ENCODE measurements at regions not wholly inside any gene's neighbourhood (a gene's known extent, or its start where the extent isn't known, plus 50 kb on each side); places are given as distances from the start of the nearest gene placed in this dataset.
A peak's percentile ranks its signal among the peaks of the same experiment; 100 is the strongest.

DNA sequence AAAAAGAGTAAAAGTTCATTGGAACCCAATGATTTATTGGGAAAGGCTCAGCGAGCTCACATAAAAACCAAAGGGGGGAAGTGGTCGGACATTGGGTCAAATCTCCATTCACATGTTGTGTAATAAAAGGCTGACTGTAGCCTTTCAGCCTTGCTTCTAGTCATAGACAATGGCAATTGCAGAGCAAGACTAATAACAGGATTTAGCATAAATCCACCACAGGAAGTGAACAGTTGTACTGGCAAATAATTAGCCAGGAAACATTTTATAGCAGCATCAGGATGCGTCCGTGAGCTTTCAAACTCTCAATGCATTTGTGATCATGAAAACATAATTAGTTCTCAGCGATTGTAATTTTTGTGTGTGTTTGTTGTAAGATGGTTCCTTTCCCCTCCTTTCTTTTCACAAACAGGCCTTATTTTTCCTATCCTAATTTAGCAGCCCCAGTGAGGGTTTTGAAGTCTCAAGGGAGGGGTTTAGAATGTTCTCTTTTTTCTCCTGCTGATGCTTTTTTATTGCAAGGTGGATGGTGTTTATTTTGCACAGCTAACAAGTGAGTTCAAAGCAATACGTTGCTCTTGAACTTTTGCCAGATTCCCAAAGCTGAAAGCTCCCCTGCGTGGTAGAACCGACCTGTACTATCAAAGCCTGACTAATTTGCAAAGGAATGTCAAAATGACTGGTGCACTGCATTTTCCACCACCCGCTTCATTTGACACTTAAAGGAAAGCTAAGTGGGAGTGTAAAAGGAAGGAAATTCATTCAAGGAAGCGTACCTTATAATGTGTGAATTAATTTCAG lies 105.6 kb downstream of the SPRY2 start:
- FAIRE-seq, result no peak

DNA sequence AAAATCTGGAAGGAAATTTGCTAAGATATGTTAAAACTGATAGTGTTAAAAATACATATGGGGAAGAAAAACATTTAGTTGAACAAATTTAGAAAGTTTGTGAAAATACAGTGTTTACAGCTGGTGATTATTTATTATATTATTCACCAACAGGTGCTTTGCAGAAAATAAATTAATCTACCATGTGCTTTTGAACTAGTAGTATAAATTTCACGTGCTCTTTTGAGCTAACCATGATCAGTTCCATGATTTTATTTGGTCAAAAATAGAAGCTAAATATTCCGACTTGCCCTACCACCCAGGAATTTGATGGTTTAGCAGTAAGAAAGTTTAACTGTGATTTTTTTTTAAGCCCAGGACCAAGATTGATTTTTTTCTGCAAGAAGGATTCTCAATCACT lies 113.3 kb downstream of the SPRY2 start:
- no peak for FAIRE-seq

DNA sequence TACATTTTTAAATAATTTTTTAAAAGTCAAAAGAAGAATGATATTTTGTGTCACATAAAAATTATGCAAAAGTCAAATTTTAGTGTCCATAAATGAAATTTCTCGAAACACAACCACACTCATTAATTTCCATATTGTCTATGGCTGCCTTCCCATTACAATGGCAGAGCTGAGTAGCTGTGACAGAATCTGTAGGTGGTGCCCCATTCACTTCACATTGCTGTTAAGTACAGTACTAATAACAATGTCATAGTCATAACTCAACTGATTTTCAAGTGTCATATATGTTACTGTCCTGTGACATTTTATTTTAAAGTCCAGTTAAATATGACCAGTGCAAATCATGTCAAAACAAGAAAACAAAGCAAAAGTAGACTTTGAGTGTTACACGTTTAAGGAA lies 114.3 kb downstream of the SPRY2 start:
- FAIRE-seq, result no peak

DNA sequence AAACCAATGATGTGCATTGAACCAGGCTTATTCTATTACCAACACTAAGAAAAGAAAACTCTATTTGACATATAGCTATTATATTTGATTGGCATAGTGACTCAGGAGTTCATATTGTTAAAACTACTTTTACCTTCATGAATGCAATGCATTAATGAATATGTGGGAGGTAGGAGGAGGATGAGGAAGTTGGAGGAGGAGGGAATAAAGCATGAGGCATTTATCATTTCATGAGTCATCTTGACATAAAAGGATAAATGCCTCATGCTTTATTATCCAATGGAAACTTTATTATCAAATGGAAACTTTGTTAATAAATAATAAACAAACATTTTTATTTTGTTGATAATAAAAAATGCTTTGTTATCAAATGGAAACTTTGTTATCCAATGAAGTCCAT lies 116.5 kb downstream of the SPRY2 start:
- peak; percentile 80 for FAIRE-seq

DNA sequence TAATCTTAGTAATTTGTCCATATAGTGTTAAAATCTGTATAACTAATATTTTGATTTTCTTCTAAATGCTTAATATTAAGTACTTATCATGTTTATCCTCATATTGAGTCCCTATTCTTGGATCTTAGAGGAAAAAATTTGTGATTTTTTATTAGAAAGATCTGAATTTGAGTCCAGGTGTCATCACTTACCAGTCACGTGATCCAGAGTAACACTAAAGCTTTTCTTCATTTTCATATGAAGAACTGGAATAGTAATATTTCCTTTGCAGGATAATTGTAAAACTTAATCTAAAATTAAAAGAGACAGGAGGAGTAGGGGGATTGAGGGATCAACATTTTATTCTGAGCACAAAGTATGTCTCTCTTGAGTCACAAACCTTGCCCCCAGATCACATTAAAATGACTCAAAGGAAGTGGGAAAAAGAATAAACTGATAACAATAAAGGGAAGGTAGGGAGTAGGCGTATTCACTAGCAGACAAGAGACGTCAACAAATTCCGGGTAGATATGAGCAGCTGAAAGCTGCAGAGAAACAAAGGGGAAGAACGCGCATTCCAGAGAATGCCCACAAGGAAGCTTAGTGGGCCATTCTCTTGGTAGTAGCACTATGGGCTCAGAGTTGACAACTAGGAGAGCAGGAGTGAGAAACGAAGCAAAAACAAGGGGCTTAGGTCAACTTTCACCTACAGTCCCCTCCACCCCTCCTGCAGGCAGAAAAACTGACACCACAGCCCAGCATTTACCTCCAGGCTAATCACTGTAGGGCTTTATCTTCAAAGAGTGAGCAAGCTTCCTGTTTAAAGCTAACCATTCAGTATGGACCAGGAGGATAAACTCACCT lies 123.1 kb downstream of the SPRY2 start:
- FAIRE-seq, result no peak

DNA sequence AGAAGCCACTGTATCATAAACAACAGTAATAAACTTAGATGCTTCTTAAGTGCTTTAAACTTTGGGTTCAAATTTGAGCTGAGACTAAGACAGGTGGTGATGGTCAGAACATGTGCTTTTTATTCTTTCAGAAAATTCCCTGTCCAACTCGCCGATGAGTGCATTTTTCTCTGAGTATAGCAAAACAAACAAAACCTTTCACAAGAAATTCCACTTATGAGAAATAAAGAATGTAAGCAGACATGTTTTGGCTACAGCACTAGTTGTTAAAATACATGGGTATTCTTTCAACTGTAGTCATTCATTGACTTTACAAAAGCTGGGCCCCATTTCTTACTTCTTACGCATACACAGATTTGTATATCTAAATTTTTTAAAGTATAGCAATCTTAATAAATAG lies 125.6 kb downstream of the SPRY2 start:
- FAIRE-seq, result no peak

DNA sequence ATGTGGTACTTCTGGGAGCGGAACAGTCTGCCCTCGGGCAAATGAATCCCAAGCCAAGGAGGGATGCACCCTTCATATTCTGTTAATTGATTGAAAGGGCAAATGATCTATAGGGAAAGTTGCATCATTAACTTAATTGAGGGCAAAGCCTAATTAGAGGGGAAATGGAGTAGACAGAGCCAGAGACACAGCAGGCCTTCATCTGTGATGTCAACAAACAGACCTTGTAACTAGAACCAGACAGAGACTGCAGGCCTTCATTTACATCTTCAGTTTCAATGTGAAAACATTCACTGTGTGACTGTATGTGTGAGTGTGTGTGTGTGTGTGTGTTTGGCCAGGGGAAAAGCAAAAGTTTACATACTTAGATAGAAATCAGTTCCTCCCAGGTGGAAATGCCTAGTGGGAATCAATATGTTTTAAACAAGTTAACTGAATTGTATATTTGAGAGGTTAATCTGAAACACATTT lies 126.4 kb downstream of the SPRY2 start:
- no peak for FAIRE-seq

DNA sequence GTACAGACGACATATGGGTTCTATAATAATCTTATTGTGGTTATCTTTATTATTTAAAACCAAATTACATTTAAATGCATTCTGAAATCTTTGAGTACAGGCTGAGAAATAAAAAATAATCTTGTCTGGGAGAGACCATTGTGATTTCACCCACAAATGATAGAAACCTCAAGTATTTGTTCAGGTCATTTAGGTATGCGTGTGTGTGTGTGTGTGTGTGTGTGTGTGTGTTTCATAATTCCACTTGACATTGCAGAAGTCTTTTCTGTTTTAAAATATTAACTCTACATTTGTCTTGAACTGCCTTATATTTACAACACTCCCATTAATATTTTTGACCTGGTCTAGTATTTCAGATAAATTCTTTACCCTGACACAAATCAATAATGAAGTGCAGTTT lies 126.9 kb downstream of the SPRY2 start:
- no peak for FAIRE-seq

DNA sequence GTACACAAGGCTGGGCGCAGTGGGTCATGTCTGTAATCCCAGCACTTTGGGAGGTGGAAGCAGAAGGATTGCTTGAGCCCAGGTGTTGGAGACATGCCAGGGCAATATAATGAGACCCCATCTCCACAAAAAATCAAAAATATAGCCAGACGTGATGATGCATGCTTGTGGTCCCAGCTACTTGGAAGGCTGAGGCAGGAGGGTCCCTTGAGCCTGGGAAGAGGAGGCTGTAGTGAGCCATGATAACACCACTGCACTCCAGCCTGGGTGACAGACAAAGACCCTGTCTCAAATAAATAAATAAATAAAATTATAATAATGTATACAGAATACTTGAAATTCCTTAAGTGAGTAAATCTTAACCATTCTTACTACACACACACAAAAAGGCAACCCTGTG lies 127.7 kb downstream of the SPRY2 start:
- FAIRE-seq, result no peak

DNA sequence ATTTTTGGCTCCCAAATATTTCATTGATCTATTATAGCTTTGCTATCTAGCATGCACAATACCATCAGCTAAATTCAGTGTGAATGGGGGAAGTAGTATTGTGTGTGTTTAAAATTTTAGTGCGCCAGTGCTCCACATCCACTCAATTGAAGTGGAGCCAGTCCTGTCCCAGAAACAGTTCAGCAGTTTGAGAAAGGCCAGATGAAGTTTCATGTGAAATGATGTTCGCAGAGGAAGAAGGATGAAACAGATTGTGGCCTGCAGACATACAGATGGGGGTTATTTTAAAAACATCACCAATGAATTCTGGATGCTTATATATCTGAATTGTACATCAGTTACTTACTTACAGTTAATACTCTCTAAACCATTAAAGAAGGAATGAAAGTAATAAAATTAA lies 129.4 kb downstream of the SPRY2 start:
- no peak for FAIRE-seq

DNA sequence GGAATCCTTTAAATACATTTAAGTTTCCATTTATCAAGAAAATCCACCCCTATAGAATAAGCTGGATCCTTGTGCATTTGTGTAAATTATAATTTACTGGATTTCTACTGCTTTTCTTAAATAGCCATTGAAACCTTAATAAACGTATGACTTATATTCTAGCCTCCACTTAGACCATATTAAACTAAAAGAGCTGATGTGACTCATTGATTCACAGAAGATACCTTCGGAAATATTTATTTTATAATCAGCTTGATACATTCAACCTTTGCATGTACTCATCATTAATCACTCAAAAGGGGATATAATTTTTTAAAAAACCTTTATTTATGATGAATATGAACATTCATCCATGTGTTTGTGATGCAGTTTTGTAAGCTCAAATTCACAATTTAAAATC lies 136.3 kb downstream of the SPRY2 start:
- peak; percentile 41 for FAIRE-seq

DNA sequence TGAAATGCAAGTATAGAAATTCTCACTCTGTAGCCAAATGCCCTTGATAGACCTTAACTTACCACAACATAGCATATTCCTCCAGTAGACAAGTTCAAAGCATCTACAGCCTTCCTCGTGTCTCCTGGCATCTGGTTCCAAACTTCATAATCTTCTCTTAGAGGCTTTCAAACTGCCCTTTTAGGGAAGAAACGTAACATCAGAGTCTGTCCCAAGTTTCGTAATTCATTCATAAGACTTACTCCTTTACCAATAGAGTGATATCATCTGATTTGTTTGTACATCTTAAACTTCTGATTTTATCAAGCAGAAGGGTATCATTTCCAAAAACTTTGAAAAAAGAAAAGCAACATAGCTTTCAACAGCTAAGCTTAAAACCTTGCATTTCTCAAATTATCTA lies 137.4 kb downstream of the SPRY2 start:
- no peak for FAIRE-seq

DNA sequence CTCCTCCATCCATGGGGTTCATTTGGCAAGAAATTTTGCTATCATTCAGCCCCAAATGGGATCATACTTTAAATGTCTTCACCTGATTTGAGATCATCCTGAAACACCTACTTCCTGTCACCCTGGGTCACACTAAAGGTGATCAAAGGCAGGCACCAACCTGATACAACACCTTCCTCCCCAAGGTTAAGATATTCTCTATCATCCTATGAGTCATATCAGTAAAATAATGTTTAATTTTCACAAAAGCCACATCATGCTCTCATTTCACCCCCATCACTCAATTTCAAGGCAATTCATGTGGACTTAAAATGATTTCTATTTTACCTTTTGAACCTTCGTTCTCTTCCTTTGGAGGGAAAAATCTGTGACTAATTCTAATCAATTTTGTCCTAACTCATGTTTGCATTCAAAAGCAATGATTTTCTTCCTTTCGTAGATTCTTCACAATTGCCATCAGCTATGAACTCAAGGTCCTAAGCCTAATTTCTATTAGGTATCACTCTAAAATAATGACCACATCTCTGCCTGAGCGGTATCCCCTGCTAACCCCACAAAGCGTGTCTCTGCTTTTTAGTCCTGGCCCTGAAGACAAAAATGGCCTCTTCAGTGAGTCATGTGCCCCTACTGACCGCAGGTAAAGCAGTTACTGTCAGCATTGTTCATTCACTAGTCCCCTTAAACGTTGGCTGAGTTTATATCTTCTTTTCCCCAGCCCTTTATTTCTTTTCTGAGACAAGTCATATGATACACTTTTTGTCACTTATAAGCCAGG lies 139.0 kb downstream of the SPRY2 start:
- FAIRE-seq, result no peak

DNA sequence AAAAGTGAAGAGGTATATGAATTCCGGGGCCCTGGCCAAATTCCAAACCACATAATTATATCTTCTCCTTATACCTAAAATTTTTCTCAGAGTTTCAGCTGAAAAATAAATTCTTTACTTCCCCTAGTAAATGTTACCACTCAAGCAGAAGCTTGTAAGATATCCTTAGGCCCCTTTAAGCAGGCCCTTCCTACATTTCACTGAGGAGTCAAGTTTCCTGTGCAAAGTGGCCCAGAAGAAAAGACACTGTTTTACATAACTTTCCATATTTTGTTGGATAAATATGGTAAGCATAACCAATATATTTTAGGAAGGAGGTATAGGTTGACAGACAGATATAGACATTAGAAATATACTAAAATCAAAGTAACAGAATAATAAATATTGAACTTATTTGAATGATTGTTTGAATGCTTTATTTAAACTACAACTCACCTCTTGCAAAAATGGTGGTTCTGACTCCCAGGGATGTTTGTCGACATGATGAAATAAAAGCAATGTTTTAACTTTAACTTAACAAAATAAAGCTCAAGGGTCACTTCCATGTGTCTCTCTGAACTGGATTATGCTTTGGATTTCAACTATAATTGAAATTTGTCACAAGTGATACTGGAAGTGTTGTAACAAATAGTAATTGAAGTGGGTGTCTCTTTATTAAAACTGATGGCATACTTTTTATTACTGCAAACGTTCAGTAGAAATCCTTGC lies 141.2 kb downstream of the SPRY2 start:
- no peak for FAIRE-seq

DNA sequence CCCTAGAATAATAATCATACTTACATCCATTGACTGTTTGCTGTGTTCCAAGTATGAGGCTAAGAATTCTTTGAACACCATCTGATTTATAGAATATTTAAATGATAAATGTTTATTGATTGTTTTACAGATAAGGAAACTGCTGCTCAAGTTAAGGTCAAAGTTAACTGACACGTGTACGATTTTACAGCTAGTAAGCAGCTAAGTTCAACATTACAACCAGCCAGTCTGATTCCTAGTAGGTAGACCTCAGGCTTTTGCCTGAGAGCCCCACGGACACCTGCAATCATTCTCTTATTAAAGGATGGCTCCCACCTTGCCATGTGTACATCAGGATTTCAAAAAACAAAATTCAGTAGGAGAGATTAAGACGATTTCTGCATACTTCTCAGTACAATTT lies 141.9 kb downstream of the SPRY2 start:
- no peak for FAIRE-seq

DNA sequence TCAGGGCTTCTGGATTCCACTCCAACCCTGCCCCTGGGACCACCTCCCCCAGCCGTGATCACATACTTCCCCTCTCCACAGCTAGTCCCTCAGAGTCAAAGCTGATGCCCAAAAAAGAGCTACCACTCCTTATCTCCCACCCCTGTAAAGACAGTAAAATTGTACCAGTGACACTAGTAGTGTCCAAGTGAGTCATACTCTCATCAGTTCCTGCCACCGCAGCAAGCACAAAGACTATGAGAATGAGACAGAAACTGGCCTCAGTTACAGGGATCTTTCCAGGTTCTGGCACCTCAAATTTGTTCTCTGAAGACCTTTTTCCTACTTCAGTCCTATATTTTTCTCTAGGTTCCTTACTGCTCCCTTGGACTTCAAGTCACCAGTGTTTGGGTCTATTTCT lies 144.2 kb downstream of the SPRY2 start:
- no peak for FAIRE-seq

DNA sequence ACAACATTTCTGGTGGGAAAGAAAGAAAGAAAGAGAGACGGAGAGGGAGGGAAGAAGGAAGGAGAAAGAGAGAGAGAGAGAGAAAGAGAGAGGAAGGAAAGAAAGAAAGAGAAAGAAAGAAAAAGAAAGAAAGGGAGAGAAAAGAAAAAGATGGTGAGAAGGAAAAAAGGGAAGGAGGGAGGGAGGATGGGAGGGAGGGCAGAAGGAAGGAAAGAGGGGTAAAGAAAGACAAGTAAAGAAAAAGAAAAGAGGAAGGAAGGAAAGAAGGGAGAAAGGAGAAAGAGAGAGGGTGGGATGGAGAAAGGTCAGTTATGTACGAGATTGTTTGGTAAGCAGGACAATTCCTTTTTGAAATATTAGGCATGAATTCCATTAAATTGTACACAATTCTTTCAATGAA lies 145.3 kb downstream of the SPRY2 start:
- no peak for FAIRE-seq

DNA sequence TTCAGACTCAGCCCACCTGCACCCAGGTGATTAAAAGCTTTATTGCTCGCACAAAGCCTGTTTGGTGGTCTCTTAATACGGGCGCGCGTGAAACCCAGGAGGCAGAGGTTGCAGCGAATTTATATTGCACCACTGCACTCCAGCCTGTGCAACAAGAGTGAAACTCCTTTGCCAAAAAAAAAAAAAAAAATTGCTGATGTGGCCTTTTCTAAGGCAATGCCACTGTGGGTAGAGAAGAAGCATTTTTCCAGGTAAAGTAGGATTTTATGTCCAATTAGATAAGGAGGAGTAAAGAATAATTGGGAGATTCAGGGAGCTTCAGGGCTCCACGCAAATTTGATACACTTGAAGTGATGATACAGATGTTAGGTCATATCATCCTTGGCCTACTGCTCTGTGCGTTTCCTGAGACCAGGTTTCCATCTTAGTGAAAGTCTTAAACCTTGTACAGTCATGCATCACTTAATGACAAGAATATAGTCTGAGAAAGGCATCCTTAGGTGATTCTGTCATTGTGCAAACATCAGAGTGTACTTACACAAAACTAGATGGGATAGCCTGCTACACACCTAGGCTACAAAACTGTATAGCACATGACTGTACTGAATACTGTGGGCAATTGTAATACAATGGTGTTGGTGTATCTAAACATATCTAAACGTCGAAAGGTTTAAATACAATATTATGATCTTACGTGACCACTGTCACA lies 150.9 kb downstream of the SPRY2 start:
- no peak for FAIRE-seq

DNA sequence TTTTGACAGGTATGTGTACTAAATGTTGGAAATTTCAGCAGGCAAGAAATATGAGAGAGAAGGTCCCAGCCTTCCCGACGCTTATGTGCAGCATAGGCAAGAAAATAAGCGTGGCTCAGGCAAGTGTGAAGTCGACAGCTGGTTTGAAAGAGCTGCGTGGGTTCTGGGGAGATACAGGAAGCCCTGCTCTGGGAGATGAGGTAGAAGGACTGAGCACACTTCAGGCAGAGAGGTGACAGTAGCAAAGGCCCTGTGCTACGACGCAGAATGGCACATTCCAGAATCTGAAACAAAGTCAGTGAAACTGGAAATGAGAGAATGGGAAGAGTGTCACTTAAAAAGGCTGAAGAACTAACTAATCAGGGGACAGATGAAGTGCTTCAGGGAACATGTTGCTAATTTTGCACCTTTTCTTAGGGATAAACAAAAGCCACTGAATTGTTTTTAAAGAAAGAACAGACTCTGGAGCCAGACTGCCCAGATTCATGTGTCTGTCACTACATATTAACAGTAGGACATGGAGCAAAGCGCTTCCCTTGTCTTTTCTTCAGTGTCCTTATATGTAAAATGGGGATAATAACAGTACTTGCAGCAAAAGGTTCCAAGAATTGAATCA lies 160.1 kb downstream of the SPRY2 start:
- no peak for FAIRE-seq

DNA sequence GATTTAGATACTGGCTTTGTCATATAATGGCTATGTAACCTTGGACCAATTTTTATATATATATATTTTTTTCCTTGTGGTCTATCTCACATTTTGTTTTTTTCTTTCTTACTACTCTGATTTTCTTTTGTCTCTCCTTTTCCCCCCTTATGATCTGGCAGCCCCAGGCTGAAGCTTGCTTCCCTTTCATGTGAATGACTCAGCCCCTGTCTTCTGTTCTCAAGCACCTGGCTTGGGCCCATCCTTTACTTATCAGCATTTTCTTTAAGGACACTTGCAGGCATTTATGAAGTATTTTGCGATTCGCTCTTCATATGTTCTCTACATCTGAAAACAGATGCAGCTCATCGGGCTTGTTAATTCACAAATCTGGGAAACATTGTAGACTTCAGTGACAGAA lies 163.6 kb downstream of the SPRY2 start:
- FAIRE-seq, result no peak

DNA sequence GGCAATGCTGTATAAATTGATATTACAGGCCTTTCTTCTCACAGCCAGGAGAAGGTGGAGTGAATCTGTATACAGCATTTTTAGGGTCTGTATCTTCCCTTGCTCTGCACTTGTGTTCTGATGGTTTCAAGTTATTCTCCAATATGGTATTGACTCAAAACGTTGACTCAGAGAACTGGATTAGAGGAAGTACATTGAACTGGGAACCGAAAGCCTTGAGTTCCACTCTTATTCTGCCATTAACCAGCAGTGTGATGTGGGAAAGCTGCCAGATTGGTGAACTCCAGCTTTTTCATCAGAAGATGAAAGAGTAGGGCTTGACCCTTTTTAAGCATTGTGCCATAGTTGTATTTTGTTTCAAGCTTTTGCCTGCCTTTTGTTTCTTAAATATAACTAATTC lies 167.7 kb downstream of the SPRY2 start:
- FAIRE-seq, result no peak

DNA sequence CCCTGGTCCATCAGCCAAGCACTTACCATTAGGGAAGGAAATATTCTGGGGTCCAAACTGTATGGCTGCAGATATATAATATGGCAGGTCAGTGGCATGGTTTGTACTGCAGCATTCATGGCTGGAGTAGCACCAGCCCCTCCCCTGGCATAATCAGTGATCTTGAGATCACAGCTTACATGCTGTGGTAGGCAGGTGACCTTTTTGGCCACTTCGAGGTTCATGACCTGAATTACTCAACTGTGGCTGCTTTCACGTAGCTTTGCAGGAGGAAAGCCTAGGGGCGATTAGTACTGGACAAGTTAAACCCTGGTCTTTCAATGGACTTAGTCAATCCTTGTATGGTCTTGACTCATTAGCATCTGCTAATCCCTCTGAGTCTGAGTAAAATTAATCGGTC lies 169.8 kb downstream of the SPRY2 start:
- no peak for FAIRE-seq
